ENCODE measurements at regions not wholly inside any gene's neighbourhood (a gene's known extent, or its start where the extent isn't known, plus 50 kb on each side); places are given as distances from the start of the nearest gene placed in this dataset. TPM values are rescaled to one million over a fixed set of nuclear protein-coding genes. Genes with fewer than 3 reads are reported as not detected.

GRCh38 chr11:115580927-115581680, 76.9 kb upstream of the CADM1 start:
- peak; percentile 11 for DNase-seq (ENCODE audit: low spot score)

DNA sequence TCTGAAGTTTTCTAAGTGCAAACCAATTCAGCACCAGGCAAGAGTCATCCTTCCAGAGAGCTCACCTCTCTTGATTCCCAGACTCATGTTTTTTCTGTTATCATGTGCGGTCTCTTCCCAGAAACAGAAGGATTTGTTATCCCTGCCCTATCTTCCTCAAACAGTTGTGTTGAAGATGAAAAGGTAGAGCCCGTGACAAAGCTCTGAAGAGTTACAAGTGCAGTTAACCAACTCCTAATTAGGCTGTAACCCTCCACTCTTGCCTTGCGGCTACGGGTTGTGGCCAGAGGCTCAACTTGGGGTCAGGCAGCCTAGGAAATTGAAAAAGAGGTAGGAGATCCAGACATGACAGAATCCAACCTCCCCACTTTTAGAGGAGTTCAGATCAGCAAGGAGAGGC, 76.2 kb upstream of the CADM1 start:
- DNase-seq (ENCODE audit: low spot score) = no peak

DNA sequence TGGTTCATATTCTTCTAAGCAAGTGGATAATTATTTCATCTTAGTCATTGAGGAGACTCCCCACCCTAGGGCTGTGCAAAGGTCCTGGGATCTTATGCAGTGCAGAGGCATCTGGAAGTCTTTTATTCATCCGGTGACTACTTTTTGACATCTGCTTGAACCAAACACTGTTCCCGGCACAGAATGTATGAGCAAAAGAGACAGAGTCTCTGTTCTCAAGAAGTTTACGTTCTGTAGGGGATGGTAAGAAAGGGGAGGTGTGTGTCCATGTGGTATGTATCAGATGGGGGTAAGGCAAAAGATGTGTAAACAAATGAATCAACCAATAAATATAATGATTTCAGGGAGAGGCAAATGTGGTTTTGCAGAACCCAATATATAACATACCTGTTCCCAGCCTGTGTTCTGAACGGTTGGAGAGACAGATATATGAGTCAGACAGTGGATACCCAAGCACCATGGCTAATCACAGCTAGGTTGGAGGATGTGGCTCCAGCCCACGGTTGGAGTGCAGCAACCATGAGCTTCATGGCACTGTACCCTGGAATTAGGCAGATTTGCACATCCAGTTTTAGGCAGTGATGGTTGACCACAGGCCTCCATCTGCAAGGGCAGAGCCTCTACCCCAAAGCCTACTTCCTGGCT, 75.1 kb upstream of the CADM1 start:
- no peak for DNase-seq (ENCODE audit: low spot score)

DNA sequence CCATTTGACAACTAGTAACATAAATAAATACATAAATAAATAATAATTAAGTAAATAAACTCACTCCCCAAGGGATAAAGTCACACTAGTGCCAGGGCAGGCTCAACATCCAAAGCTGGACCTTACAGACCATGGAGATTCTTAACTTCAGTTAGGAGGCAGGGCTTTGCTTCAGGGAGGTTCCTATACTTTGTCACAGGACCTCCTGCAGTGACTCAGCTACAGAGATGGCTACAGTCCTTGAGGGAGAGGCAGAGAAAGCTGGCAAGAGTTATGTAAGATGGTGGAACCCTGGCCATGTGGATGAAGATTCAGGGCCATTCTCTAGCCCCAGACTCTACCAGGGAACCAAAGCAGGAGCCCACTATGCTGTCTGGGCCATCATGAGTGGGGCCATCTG, 74.1 kb upstream of the CADM1 start:
- no peak for DNase-seq (ENCODE audit: low spot score)

DNA sequence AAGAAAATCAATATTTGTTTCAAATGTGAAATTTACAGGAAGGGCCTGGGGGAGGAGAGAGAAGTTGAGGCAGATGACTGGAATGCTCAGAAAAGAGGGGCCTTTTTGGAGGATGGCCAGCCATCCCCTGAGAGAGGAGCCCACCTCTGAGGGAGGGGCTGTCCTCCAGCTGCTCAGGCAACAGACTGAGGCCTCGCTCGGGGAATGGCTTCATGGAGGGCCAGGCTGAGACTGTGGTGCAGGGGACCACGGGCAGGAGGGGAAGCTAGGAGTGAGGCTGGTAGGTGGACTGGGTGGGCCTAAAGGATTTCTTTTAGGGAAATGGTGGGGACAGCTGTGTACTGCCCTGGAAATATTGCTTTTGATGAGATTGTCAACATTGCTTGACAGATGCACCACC, 73.5 kb upstream of the CADM1 start:
- DNase-seq (ENCODE audit: low spot score) = no peak

- no peak for DNase-seq (ENCODE audit: low spot score)
Observed at GRCh38 chr11:115576606-115577380, 72.6 kb upstream of the CADM1 start.

GRCh38 chr11:115572551-115572950, 68.3 kb upstream of the CADM1 start:
- DNase-seq (ENCODE audit: low spot score) = no peak

GRCh38 chr11:115566180-115566764, 62.1 kb upstream of the CADM1 start:
- no peak for DNase-seq (ENCODE audit: low spot score)

DNA sequence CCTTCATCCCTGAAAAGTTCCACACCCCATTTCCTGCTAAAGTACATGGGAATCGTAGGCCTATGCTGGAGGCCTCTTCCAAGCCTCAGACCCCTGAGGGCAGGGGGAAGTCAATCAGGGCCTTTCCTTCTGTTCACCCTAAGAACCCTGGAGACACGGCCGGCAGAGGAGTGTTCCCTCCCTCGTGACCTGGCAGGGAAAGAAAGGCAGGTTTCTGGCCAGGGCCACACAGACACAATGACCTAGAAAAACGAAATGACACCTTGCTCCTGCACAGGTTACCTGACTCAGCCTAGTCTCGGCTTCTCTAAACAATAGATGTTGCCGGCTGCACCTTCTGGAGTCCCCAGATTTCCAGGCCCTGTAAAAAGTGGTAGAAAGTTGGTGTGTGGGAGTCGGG, 60.6 kb upstream of the CADM1 start:
- no peak for DNase-seq (ENCODE audit: low spot score)

- DNase-seq (ENCODE audit: low spot score) = no peak
Observed at GRCh38 chr11:115561116-115561515, 56.9 kb upstream of the CADM1 start.

GRCh38 chr11:115558635-115559034, 54.4 kb upstream of the CADM1 start:
- no peak for DNase-seq (ENCODE audit: low spot score)

- no peak for DNase-seq (ENCODE audit: low spot score)
Observed at GRCh38 chr11:115557681-115558080, 53.5 kb upstream of the CADM1 start.

GRCh38 chr11:115556984-115557383, 52.8 kb upstream of the CADM1 start:
- DNase-seq (ENCODE audit: low spot score) = no peak

DNA sequence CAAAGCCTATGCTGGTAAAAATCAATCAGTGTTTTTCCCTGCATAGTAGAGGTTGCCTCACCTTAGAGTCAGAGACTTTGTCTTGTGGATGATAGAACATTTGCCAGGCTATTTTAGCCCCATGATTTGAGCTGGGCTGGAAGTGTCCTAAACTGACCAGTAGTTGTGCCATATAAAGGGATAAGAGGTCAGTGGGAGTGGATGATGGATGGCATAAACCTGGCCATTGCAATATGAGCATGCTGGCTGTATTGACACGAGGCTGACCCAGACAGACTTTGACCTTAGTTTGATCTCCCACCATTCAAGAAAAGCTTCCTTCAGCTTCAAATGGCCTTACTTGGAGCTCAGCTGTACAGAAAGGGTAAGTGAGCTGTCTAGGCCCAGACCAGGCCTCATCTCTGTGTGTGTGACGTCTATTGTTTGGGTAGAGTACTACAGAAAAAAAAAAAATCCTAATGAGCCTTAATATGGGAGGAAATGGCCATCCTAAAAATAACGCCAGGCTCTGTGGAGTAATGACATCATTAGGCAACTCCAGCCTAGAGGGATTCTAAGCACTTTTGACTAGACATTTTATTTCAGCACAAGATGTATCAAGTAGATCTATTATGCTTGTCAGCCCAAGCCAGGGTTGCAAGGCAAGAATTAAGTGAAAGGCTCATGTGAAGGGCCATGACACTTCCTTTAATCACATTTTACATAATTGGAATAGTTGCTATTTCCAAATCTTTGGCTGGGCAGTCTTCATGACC, 51.3 kb upstream of the CADM1 start:
- no peak for DNase-seq (ENCODE audit: low spot score)

Small RNAs in the stretch of these regions (small RNA-seq; reads per million reads assigned to genes)
- not detected for gene AP000770.2
- not detected for gene RF01210
- gene RPL12P46 = not detected

All from HT-29 (cell line).